HG02642 (cell line): ENCODE measurements at regions not wholly inside any gene's neighbourhood (a gene's known extent, or its start where the extent isn't known, plus 50 kb on each side); places are given as distances from the start of the nearest gene placed in this dataset.
A peak's percentile ranks its signal among the peaks of the same experiment; 100 is the strongest.

ENCODE experiments used
- ATAC-seq: cut with Tn5 transposase; IDR thresholded peaks from one replicate; pipeline ENCODE4 v1.9.1; 2021; ENCODE audit warnings: mild to moderate bottlenecking; ENCODE audit not compliant: unreplicated experiment, poor library complexity

GRCh38 chr4:123562994-123563750 lies 166.6 kb downstream of the SPRY1 start:
- ATAC-seq, result no peak

DNA sequence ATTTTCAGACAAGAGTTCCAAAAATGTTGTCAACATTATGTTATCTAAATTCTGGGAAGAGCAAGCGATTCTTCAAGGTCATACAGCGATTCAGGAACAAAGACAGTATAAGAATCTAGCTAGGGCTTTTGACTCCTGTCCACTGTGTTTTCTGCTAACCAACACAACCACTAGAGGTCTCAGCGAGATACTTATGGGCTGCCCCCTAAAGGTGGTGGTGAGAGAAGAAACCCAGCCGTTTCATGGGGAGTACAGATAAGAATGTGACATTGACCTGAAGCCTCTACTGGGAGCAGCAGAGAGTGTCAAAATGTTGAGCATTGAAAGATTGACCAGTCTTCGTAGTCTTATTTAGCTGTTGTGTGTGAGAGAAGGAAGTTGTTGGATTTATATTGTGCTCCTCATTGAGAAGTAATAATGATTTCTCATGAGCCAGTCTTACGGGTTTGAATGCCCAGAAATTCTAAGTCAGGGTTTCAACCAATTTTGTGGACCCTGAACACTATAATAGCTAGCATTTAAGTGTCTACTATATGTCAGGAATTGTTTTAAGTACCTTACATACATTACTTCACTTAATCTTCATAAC lies 168.3 kb downstream of the SPRY1 start:
- peak; percentile 100 for ATAC-seq

- ATAC-seq, result no peak
Measured at GRCh38 chr4:123568936-123569335, 172.3 kb downstream of the SPRY1 start.

DNA sequence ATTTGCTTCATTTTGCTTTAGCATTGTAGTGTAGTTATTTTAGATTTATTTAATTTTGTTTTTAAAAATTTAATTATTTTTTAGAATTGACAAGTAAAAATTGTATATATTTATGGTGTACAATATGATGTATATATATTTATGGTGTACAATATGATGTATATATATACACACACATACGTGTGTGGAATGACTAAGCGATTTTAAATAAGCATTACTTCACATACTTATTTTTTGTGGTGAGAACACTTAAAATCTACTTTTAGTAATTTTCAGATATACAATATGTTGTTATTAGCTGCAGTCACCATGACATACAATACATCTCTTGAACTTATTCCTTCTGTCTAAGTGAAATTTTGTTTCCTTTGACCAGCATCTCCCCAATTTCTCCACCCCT lies 172.9 kb downstream of the SPRY1 start:
- no peak for ATAC-seq

- ATAC-seq, result no peak
Measured at GRCh38 chr4:123573866-123574508, 177.4 kb downstream of the SPRY1 start.

DNA sequence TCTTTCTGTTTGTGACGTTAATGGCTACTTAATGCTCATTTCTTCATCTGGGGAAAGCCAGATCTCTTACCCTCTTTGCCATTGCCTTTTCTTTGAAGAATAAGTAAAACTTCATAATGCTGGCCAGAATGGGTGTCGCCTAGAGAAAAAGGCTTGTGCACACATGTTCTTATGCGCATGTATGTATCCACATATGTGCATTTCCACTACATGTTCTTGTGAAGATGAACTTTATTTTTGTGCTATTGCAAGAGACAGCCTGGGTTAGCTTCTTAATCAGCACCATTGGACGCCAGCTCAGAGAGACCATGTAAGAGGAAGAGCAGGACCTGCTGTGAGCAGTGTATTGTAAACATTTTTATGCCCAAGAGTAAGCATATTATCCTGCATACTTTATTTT lies 178.7 kb downstream of the SPRY1 start:
- ATAC-seq, result no peak

DNA sequence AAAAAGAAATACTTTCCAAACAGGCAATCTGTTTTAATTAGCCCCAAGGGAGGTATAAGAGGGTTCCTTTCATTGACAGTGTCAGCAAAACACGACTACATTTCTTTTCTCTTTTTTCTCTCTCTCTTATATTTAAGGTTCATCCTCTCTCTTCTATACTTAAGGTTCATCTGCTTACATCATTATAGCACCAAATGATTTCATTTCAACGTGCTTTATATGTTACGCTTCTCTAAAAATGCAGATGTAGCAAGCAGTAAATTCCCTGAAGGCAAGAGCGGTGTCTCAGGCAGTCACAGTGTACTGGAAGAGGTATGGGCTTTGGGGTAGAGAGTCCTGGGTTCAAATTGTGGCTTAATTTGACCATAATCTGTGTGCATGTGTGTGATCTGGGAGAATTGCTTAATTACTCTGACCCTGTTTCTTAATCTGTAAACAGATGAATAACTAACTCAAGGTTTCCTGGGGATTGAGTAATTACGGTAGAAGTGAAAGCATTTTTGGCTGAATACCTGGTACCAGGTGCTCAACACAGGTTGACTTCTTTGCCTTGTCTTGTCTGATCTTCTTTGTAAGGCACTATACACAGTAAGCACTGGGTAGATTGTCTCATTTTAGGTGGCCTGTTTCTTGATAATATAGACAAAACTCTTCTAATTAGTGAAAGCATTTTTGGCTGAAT lies 180.8 kb downstream of the SPRY1 start:
- no peak for ATAC-seq

DNA sequence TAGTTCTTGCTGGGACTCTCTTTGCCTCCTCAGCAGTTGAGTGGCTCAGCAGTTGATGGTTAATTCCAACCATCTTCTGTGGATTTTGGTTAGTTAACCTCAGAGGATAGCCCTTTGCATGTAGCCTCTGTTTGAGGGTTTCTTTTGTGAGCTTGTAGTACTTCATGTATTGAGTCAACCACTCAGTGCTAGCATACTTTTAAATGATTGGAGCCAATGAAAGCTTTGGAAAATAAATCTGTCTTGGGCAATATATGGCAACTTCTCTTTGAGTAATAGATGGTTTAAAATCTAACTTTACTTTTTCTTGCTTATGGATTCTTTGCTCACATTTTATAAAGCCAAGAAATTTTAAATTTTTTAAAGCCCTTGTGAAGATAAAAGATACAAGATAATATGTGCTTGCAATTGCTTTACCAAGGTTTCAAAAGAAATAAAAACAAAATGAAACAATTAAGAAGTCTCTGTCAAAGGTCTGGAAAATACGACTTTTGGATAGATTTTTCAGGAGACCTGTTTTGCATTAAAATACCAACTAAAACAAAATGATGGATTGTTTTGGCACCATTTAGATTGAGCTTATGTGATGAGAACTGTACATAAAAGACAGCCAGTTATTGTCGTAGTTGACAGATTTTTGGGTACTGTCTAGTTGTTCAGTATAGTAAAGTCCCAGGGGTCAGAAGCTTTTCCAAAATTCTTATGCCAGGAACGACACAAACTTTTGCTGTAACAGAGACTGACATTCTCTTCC lies 181.9 kb downstream of the SPRY1 start:
- no peak for ATAC-seq

GRCh38 chr4:123579961-123580360 lies 183.4 kb downstream of the SPRY1 start:
- ATAC-seq, result no peak

DNA sequence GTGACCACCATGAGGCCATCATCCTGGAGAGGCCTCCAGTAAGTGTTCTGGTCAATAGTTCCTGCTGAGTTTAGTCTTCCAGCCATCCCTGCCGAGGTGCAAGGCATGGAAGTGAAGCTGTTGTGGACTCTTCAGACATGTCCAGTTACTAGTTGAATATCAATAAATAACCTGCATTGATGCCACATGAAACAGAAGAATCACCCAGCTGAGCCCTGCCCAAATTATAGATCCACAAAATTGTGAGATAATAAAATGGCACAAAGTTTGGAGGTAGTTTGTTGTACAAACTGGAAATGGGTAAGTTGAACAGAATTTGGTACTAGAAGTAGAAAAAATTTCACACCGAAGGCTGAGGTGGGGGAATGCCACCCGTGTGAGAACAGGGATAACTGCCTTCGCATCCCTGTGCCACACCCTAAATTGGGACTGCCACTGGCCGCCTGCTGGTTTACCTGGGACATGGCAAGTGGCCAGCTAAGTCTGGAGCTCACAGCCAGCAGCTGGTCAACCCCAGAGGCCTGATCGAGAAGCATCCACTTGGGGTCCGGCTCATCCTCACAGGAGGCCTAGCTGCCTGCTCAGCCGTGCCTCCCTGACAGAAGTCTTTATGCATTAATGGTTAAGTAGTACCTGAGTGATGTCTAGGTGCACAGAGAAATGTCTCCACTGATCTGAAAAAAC lies 184.5 kb downstream of the SPRY1 start:
- no peak for ATAC-seq

GRCh38 chr4:123581802-123582201 lies 185.2 kb downstream of the SPRY1 start:
- no peak for ATAC-seq

- no peak for ATAC-seq
Measured at GRCh38 chr4:123583043-123583442, 186.4 kb downstream of the SPRY1 start.

- no peak for ATAC-seq
Measured at GRCh38 chr4:123585111-123585510, 188.5 kb downstream of the SPRY1 start.

GRCh38 chr4:123587983-123588494 lies 191.4 kb downstream of the SPRY1 start:
- peak; percentile 21 for ATAC-seq

DNA sequence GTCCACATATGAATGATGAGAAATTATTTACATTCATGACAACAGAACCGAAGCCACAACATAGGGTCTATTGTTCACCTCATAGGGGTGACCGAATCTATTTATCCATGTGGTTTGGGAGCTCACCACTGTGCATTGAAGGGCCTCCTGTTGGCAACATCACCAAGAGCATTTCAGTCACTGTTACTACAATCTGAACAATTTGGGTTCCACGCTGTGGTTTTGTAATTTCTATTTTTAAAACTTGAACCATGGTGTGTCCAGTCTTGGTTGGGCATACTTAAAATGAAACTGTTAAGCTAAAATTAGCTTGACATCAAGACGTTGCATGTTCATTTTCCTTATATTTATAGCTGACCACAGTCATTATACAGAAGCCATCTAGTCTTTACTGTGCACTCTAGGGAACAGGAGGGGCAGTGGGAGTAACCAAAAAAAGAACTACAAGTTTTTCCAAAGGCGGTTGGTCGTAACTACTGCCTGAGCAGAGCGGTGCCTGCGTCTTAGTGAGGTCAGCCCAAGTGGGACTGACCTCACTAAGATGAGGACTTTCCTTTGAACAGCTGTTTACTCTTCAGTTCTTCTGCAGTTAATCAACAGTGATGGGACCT lies 192.1 kb downstream of the SPRY1 start:
- peak; percentile 83 for ATAC-seq

GRCh38 chr4:123589301-123589700 lies 192.7 kb downstream of the SPRY1 start:
- ATAC-seq, result no peak

- no peak for ATAC-seq
Measured at GRCh38 chr4:123591875-123592274, 195.3 kb downstream of the SPRY1 start.

DNA sequence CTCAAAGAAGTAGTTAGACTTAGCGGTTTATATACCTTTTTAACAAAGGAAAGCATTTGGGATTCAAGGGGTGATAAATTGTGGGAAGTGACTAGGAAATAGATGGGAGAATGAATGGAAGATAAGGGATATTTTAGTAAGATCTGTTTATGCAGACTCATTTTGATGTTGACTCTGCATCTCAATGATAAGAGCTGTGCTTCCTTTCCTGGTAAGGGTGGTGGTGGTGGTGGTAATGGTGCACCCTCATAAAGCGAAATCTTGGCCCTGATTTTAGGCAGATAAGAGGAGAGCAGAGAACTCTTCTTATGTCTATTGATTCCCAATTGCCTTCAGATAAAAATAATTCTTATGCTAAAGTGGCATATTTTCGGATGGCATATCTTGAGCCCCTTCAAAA lies 197.1 kb downstream of the SPRY1 start:
- no peak for ATAC-seq

DNA sequence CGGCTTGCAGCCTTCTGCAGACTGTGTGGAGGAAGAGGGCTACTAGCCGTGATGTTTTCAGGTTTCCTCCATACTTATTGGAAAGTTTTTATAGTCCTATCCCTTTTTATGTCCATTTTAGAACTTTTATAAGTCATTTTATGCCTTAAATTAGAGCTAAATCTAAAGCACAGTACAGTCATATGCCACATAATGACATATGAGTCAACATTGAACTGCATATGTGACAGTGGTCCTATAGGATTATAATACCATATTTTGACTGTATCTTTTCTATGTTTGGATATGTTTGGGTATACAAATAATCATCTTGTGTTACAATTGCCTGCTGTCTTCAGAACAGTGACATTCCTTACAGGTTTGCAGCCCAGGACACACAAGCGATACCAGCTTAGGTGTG lies 200.2 kb downstream of the SPRY1 start:
- ATAC-seq, result no peak
